ENCODE measurements at regions not wholly inside any gene's neighbourhood (a gene's known extent, or its start where the extent isn't known, plus 50 kb on each side); places are given as distances from the start of the nearest gene placed in this dataset.

DNA sequence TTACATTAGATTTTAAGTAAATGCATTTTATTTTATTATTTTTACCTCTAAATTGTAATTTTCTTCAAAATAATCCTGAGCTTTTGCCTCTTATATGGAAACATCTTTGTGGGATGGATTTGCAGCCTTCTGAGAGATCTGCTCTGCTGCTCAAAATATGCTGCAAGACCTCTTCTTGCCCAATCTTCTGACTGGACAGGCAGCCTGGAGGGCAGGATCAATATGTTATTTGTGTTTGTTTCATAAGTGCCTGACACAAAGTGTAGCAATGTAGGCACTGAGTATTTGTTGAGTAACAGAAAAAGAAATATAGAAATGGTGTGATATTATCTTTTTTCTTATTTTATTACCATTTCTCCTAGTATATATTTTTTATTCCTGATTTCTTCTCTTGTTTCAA is 1106.9 kb downstream of the TMTC2 start:
- TF ChIP-seq, protein P1, sequence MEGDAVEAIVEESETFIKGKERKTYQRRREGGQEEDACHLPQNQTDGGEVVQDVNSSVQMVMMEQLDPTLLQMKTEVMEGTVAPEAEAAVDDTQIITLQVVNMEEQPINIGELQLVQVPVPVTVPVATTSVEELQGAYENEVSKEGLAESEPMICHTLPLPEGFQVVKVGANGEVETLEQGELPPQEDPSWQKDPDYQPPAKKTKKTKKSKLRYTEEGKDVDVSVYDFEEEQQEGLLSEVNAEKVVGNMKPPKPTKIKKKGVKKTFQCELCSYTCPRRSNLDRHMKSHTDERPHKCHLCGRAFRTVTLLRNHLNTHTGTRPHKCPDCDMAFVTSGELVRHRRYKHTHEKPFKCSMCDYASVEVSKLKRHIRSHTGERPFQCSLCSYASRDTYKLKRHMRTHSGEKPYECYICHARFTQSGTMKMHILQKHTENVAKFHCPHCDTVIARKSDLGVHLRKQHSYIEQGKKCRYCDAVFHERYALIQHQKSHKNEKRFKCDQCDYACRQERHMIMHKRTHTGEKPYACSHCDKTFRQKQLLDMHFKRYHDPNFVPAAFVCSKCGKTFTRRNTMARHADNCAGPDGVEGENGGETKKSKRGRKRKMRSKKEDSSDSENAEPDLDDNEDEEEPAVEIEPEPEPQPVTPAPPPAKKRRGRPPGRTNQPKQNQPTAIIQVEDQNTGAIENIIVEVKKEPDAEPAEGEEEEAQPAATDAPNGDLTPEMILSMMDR (conservative IDR thresholded peaks at IDR 0.05) = no peak
- no peak for TF ChIP-seq ZFX (IDR thresholded peaks at IDR 0.05)
